HG03432 (cell line): ENCODE measurements at regions not wholly inside any gene's neighbourhood (a gene's known extent, or its start where the extent isn't known, plus 50 kb on each side); places are given as distances from the start of the nearest gene placed in this dataset.
"Not testable (repeated sequence)": the region's sequence is repeated elsewhere in the genome, so short reads cannot be mapped to it uniquely, and the experiment has no call there.

Experiments used
- ATAC-seq: cut with Tn5 transposase; IDR thresholded peaks from one replicate; pipeline ENCODE4 v1.9.1; 2021; ENCODE audit warnings: mild to moderate bottlenecking, moderate library complexity; ENCODE audit not compliant: unreplicated experiment

DNA sequence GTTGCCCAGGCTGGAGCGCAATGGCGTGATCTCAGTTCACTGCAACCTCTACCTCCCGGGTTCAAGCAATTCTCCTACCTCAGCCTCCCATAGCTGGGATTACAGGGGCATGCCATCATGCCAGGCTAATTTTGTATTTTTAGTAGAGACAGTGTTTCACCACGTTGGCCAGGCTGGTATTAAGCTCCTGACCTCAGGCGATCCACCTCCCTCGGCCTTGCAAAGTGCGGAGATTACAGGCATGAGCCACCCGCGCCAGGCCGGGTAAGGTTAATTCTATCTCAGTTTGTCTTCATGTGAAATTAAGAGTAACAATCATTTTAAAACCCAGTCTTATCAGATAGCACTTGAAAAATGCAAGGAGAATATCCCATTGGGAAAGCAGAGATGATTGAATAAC, 1681.7 kb upstream of the DDX18 start:
- no peak for ATAC-seq

DNA sequence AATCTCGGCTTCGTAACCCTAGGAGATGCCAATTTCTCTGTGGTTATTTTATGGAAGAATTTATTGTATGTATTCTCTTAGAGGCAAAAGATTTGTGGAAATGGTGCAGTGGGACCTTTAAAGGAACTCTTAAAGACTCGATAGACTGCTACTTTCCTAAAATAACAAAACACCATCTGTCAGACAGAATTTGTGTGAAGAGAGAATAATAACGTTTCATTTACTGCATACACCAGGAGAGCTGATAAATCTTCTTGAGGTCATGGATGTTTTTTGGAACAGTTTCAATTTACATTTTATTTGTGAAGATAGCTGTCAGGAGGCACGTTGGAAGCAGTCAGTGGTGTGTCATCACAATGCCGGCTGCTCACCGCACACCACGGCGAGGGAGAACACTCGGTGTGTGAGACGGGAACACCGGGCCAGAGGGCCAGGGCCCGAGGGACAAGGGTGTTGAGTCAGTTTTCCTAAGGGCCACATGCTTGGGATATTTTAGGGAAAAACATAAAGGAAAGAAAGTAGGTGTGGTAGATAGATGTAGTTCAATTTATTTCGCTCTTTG, 1681.0 kb upstream of the DDX18 start:
- ATAC-seq = no peak

- ATAC-seq = no peak
Observed at GRCh38 chr2:116141891-116142474, 1672.5 kb upstream of the DDX18 start.

- no peak for ATAC-seq
Observed at GRCh38 chr2:116142644-116143227, 1671.8 kb upstream of the DDX18 start.

DNA sequence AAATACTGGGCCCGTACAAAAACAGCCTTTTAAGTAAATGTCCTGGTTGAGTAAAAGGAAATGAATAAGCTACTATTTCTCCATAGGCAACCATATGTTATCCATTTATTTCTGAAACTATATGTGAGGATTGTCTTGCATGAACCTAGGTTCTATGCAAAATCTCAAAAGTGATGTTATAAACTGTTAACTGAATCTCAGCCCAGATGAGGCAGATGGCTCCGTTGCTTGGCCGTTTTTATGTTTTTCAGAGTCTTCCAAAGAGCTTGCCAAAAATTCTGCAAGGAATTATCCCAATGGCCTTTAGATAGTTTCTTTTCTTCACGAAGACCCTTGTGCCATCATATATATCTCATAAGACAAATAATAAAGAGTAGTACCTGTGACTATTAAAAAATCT, 1669.5 kb upstream of the DDX18 start:
- no peak for ATAC-seq

DNA sequence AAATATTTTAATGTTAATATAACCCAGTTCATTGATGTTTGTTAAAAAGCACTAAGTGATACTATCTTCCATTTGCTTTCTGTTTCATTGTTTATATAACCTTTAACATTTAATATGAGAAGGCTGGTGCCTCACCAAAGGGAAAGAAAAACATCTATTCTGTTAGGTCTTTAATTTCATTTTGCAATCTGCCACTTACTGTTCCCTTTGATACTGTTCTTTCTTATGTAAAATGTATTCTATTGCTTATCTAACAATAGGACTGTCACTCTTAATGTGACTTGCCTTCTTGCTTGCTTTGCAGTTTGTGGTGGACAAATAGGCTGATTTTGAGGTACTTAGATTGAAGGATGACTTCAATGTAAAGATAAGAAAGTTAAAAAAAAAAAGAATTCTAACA, 1666.1 kb upstream of the DDX18 start:
- ATAC-seq = no peak

DNA sequence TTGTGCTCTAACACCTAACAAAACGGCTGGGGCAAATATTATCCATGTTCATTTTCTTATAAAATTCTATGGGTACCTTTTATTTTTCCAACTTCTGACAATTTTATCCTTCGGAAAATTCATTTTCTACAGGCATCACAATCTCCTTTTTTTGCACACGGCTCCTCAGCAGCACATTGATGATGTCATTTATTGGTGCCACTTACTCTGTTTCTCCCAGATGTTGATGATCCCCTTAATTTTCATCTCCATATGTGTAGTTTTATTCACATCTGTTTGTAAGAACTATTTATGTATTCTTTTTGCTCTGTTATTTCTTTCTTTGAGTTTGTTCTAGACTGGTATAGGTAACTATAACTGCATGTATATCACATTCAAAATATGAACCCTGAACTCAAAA, 1660.8 kb upstream of the DDX18 start:
- no peak for ATAC-seq

- no peak for ATAC-seq
Observed at GRCh38 chr2:116160657-116161056, 1653.8 kb upstream of the DDX18 start.

- no peak for ATAC-seq
Observed at GRCh38 chr2:116162395-116162794, 1652.1 kb upstream of the DDX18 start.

GRCh38 chr2:116167107-116167506, 1647.4 kb upstream of the DDX18 start:
- no peak for ATAC-seq

DNA sequence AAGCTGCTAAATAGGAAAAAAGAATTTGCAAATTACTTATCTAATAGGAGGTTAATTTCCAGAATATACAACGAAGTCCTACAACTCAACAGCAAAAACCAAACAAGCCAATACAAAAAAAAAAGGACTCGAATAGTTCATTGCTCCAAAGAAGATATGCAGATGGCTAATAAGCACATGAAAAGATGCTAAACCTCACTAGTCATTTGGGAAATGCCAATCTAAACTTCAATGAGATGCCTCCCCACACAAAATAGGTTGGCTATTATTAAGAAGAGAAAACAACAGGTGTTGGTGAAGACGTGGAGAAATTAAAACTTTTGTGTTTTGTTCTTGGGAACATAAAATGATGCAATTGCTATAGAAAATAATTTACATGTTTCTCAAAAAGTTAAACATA, 1634.4 kb upstream of the DDX18 start:
- no peak for ATAC-seq

GRCh38 chr2:116190684-116191083, 1623.8 kb upstream of the DDX18 start:
- not testable (repeated sequence) for ATAC-seq

GRCh38 chr2:116200086-116200485, 1614.4 kb upstream of the DDX18 start:
- ATAC-seq = no peak

DNA sequence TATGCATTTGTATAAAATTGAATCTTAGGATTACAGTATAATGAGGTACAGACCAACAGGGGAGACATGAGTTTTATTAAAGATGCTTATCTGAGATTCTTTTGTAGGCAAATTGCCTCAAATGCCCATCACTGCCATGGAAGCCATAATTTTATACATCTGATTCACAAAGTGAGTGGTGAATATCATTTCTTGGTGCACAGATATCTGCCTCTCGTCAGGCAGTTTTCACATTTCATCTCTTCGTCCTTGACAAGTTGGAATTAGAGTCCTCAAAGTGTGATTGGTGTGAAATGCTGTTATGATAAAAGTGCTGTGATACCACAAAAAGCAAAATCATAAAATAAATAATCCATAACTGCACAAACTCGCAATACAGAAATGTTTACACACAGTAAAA, 1602.8 kb upstream of the DDX18 start:
- ATAC-seq = no peak

GRCh38 chr2:116222793-116223192, 1591.7 kb upstream of the DDX18 start:
- no peak for ATAC-seq

DNA sequence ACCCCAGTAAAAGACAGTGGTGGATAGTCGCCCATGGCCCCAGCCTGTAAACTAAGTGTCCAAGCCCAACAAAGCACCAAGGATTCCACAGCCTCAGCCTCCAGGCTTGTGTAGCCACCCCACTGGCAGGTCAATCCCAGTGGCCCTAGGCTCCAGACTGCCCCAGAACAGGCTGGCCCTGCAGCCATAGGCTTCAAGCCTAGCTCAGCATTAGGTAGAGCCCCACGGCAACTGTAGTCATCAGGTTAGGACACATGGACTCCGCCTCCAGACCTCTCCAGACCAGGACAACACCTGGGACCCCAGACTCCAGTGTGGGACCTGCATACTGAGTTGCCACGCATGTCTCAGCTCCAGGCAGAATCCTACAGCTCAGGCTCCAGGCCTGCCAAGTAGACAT, 1590.6 kb upstream of the DDX18 start:
- no peak for ATAC-seq

GRCh38 chr2:116224610-116225009, 1589.9 kb upstream of the DDX18 start:
- ATAC-seq = no peak

- no peak for ATAC-seq
Observed at GRCh38 chr2:116238511-116238910, 1576.0 kb upstream of the DDX18 start.

DNA sequence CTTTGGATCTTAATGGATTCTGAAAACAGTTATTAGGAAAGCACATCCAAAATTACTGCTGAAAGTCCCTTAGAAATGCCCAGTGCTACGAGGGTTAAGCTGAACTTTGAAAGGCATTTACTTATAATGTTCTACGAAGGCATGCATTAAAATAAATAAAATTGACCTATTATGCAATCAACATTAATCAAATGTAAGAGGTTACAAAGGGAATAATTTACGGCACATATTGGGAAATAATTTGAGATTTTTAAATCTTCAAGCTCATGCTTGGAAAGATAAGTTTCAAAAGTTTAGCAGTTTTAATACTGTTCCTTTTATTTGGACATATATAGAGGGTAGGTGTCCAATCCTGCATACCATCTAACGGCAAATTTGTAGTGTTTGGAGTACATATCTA, 1564.1 kb upstream of the DDX18 start:
- ATAC-seq = no peak

DNA sequence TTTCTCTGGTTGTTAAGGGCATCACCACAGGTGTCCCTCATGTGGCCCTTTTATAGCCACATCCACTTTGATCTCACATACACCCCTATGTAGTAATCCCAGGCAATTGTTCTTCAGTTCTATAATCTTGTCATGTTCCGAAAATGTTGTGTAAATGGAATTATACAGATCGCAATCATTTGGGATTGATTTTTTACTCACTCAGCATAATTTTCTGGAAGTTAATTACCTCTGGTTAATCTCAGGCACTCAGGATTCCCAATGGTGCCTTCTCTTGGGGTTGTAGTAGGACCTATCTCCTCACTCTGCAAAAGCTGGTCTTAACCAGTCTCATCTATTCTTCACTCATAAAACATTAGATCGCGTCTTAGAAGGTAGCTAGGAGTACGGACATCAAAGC, 1549.6 kb upstream of the DDX18 start:
- ATAC-seq = no peak

DNA sequence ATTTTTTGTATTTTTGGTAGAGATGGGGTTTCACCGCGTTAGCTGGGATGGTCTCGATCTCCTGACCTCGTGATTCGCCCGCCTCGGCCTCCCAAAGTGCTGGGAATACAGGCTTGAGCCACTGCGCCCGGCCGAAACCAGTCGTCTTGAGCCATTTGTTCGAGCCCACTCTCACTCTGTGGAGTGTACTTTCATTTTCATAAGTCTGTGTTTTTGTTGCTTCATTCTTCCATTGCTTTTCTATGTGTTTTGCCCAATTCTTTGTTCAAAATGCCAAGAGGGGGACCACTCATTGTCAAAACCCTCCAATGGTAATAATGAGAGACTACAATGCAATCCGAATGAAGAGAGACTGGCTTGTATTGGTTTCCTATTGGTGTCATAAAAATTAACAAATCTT, 1545.5 kb upstream of the DDX18 start:
- no peak for ATAC-seq

DNA sequence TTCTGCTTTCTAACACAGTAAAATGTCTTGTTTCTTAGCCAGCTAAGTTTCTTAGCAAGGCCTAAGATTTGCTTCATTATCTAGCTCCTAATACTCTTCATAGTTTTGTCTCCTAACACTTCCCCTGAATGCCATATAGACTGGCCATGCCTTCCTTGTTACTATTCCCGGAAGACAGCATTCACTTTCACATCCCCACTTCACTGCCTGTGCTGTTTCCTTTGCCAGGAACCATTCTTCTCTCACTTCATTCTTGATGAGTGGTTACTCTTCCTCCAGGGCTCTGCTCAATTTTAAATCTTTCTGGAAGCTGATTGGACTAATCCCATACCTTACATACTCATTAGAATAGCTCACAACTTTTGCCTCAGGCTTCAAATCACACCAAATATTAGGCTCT, 1510.2 kb upstream of the DDX18 start:
- ATAC-seq = no peak

- ATAC-seq = no peak
Observed at GRCh38 chr2:116317111-116317510, 1497.4 kb upstream of the DDX18 start.
